H1 (cell line): ENCODE measurements at regions not wholly inside any gene's neighbourhood (a gene's known extent, or its start where the extent isn't known, plus 50 kb on each side); places are given as distances from the start of the nearest gene placed in this dataset.

ENCODE experiments used
- CTCF ChIA-PET: fragments of 300-600 bp; sonication (Branson Sonifier 250); formaldehyde crosslinking; loops from one replicate; lab custom pipeline; 2021; ENCODE audit not compliant: partially characterized antibody; lab: Charles Lee
- POLR2A ChIA-PET: fragments of 300-600 bp; sonication (Branson Sonifier 250); formaldehyde crosslinking; loops from one replicate; lab custom pipeline; 2021; ENCODE audit warnings: inconsistent platforms; ENCODE audit not compliant: partially characterized antibody; lab: Charles Lee
- DNase-seq, 2 experiments: peaks; one replicate each; pipeline versions ENCODE4 v3.0.0 to v3.0.0-alpha.2; 2010 to 2022; ENCODE audit warnings: low spot score in 2 of 2, low read depth in 1 of 2, mixed read lengths in 1 of 2
- FAIRE-seq: peaks from 2 replicates; lab custom pipeline; 2011; peaks lifted over from hg19 to GRCh38; lab: Jason Lieb, UNC
- H2AFZ ChIP-seq: 2 replicates; pipeline ENCODE4 v1.8.1; 2012; ENCODE audit warnings: low read length, inconsistent platforms
- H2AK5ac ChIP-seq: 2 replicates; pipeline ENCODE4 v1.6.1; 2013; ENCODE audit warnings: low read depth, low read length
- H2BK120ac ChIP-seq: replicated peaks from 2 replicates; pipeline ENCODE3; 2013; ENCODE audit warnings: low read depth, low read length, inconsistent platforms
- H2BK12ac ChIP-seq: 2 replicates; pipeline ENCODE4 v1.6.1; 2013; ENCODE audit warnings: low read depth, low read length
- H2BK15ac ChIP-seq: 2 replicates; pipeline ENCODE4 v1.6.1; 2013; ENCODE audit warnings: low read length
- H2BK20ac ChIP-seq: 2 replicates; pipeline ENCODE4 v1.6.1; 2013; ENCODE audit warnings: low read length
- H2BK5ac ChIP-seq: 2 replicates; pipeline ENCODE4 v1.6.1; 2013; ENCODE audit warnings: low read depth, low read length
- H3K14ac ChIP-seq: 2 replicates; pipeline ENCODE4 v1.6.1; 2013; ENCODE audit warnings: inconsistent platforms; ENCODE audit not compliant: insufficient read length
- H3K18ac ChIP-seq: 2 replicates; pipeline ENCODE4 v1.6.1; 2013; ENCODE audit warnings: low read length; ENCODE audit errors: extremely low read depth
- H3K23ac ChIP-seq: 2 replicates; pipeline ENCODE4 v1.6.1; 2013; ENCODE audit warnings: inconsistent platforms; ENCODE audit not compliant: insufficient read length
- H3K23me2 ChIP-seq: 2 replicates; pipeline ENCODE4 v1.6.1; 2013; ENCODE audit warnings: low read depth, low read length
- H3K27ac ChIP-seq: 2 replicates; pipeline ENCODE4 v1.6.1; 2011; ENCODE audit warnings: low read depth, low read length, inconsistent platforms
- H3K27me3 ChIP-seq, 4 experiments: replicated peaks in 1 of 4; 1 replicate in 1 of 4; 2 replicates in 3 of 4; pipeline versions ENCODE4 v1.6.1 to v1.8.1; 2011 to 2013; ENCODE audit warnings: low read length in 3 of 4, mild to moderate bottlenecking in 3 of 4, inconsistent platforms in 2 of 4, mixed read lengths in 2 of 4, moderate library complexity in 1 of 4; ENCODE audit not compliant: control insufficient read depth in 3 of 4, insufficient read depth in 3 of 4; ENCODE audit errors: extremely low read depth in 1 of 4
- H3K36me3 ChIP-seq, 4 experiments: 2 replicates each; pipeline versions ENCODE4 v1.6.1 to v1.8.1; 2011 to 2013; ENCODE audit warnings: mild to moderate bottlenecking in 4 of 4, low read length in 3 of 4, moderate library complexity in 2 of 4, control low read depth in 1 of 4, inconsistent platforms in 1 of 4; ENCODE audit not compliant: insufficient read depth in 4 of 4, control insufficient read depth in 2 of 4
- H3K4ac ChIP-seq: replicated peaks from 2 replicates; pipeline ENCODE3; 2013; ENCODE audit warnings: low read length, low read depth, mixed read lengths, inconsistent platforms; ENCODE audit not compliant: insufficient read length
- H3K4me1 ChIP-seq, 4 experiments: replicated peaks in 1 of 4; 1 replicate in 1 of 4; 2 replicates in 3 of 4; pipeline versions ENCODE4 v1.6.1 to v1.8.1; 2011 to 2013; ENCODE audit warnings: low read length in 3 of 4, inconsistent platforms in 2 of 4, mixed read lengths in 1 of 4; ENCODE audit not compliant: insufficient read depth in 4 of 4, control insufficient read depth in 3 of 4
- H3K4me2 ChIP-seq, 2 experiments: 2 replicates each; pipeline versions ENCODE4 v1.6.1 to v1.8.1; 2011 to 2013; ENCODE audit warnings: low read depth in 2 of 2, low read length in 2 of 2, control low read depth in 1 of 2, inconsistent platforms in 1 of 2, mild to moderate bottlenecking in 1 of 2; ENCODE audit not compliant: insufficient read depth in 1 of 2
- H3K4me3 ChIP-seq, 4 experiments: fragments of 200-600, 300-600 bp in 1 of 4; sonication (generic), shearing (Covaris generic), sonication (Bioruptor Twin) in 1 of 4; 2 replicates each; pipeline versions ENCODE4 v1.5.1 to v1.8.1; 2011 to 2016; ENCODE audit warnings: low read length in 4 of 4, low read depth in 3 of 4, control low read depth in 2 of 4, inconsistent platforms in 2 of 4, mild to moderate bottlenecking in 2 of 4, mixed read lengths in 1 of 4, moderate library complexity in 1 of 4; ENCODE audit not compliant: insufficient read depth in 2 of 4; ENCODE audit errors: extremely low read depth in 1 of 4
- H3K56ac ChIP-seq: replicated peaks from 2 replicates; pipeline ENCODE3; 2013; ENCODE audit warnings: low read depth, mild to moderate bottlenecking, mixed read lengths, low read length, inconsistent platforms; ENCODE audit not compliant: insufficient read length
- H3K79me1 ChIP-seq: 2 replicates; pipeline ENCODE4 v1.6.1; 2013; ENCODE audit warnings: low read depth, low read length, control low read depth
- H3K79me2 ChIP-seq, 2 experiments: 2 replicates each; pipeline versions ENCODE4 v1.6.1 to v1.8.1; 2012 to 2013; ENCODE audit warnings: low read length in 2 of 2, mild to moderate bottlenecking in 2 of 2, inconsistent platforms in 1 of 2; ENCODE audit not compliant: insufficient read depth in 2 of 2, control insufficient read depth in 1 of 2
- H3K9ac ChIP-seq, 4 experiments: replicated peaks in 1 of 4; 1 replicate in 1 of 4; 2 replicates in 3 of 4; pipeline versions ENCODE4 v1.6.1 to v1.8.1; 2011 to 2013; ENCODE audit warnings: low read depth in 3 of 4, low read length in 3 of 4, control low read depth in 2 of 4, mild to moderate bottlenecking in 2 of 4, moderate library complexity in 2 of 4, inconsistent platforms in 1 of 4; ENCODE audit errors: extremely low read depth in 1 of 4
- H3K9me3 ChIP-seq, 2 experiments: 2 replicates each; pipeline versions ENCODE4 v1.6.1 to v1.8.1; 2012 to 2013; ENCODE audit warnings: mild to moderate bottlenecking in 2 of 2, moderate library complexity in 2 of 2, control low read depth in 1 of 2, inconsistent platforms in 1 of 2, low read depth in 1 of 2, low read length in 1 of 2, mixed read lengths in 1 of 2; ENCODE audit not compliant: insufficient read depth in 2 of 2
- H4K20me1 ChIP-seq, 2 experiments: replicated peaks in 1 of 2; 2 replicates each; pipeline versions ENCODE3 to v1.8.1; 2011 to 2013; ENCODE audit warnings: inconsistent platforms in 2 of 2, low read length in 2 of 2, mild to moderate bottlenecking in 1 of 2; ENCODE audit not compliant: insufficient read depth in 2 of 2, control insufficient read depth in 1 of 2
- H4K5ac ChIP-seq: 2 replicates; pipeline ENCODE4 v1.6.1; 2013; ENCODE audit warnings: low read length, low read depth, mixed read lengths, inconsistent platforms; ENCODE audit not compliant: insufficient read length
- H4K8ac ChIP-seq: 2 replicates; pipeline ENCODE4 v1.8.0; 2013; ENCODE audit warnings: mild to moderate bottlenecking, moderate library complexity, low read length, inconsistent platforms; ENCODE audit not compliant: insufficient read depth; ENCODE audit errors: extremely low read depth
- H4K91ac ChIP-seq: replicated peaks from 2 replicates; pipeline ENCODE3; 2013; ENCODE audit warnings: low read length, mixed read lengths, inconsistent platforms; ENCODE audit not compliant: insufficient read length
- E2F6 ChIP-seq: IDR thresholded peaks from 2 replicates; pipeline ENCODE4 v1.6.1; 2012; ENCODE audit warnings: inconsistent platforms
- EGR1 ChIP-seq: IDR thresholded peaks from 2 replicates; pipeline ENCODE4 v1.6.1; 2011; ENCODE audit warnings: low read depth, low read length, borderline replicate concordance
- MAFK ChIP-seq: IDR thresholded peaks from 2 replicates; pipeline ENCODE4 v1.6.1; 2012; ENCODE audit warnings: low read depth, mild to moderate bottlenecking, improper control_type of control experiment, low read length
- POU5F1 ChIP-seq: IDR thresholded peaks from 2 replicates; pipeline ENCODE4 v1.6.1; 2011; ENCODE audit warnings: low read depth, mild to moderate bottlenecking, low read length, moderate library complexity
- SAP30 ChIP-seq: fragments of 300-600 bp; sonication (generic); IDR thresholded peaks from 2 replicates; pipeline ENCODE4 v1.7.1; 2012; ENCODE audit warnings: low read length, moderate library complexity, mild to moderate bottlenecking, inconsistent platforms; ENCODE audit not compliant: insufficient read depth, insufficient replicate concordance
- SIN3A ChIP-seq, 2 experiments: IDR thresholded peaks in 1 of 2; conservative IDR thresholded peaks in 1 of 2; 2 replicates each; pipeline ENCODE4 v1.6.1; 2011 to 2012; ENCODE audit warnings: low read length in 2 of 2, improper control_type of control experiment in 1 of 2, low read depth in 1 of 2, mild to moderate bottlenecking in 1 of 2
- SIRT6 ChIP-seq: IDR thresholded peaks from one replicate; pipeline ENCODE4 v1.7.1; 2012; ENCODE audit warnings: low read length, inconsistent platforms
- SP1 ChIP-seq: IDR thresholded peaks from 2 replicates; pipeline ENCODE4 v1.6.1; 2011; ENCODE audit warnings: low read depth, low read length
- SUZ12 ChIP-seq: fragments of 200-600 bp; sonication (generic); IDR thresholded peaks from 2 replicates; pipeline ENCODE4 v1.6.1; 2012; ENCODE audit warnings: mild to moderate bottlenecking, inconsistent platforms, low read length, moderate library complexity, mixed read lengths
- TAF1 ChIP-seq: IDR thresholded peaks from 2 replicates; pipeline ENCODE4 v1.6.1; 2011; ENCODE audit warnings: mild to moderate bottlenecking, low read depth, low read length
- TAF7 ChIP-seq: optimal IDR thresholded peaks from 2 replicates; pipeline ENCODE3; 2011; ENCODE audit warnings: low read depth, mild to moderate bottlenecking, inconsistent platforms, low read length, moderate library complexity, borderline replicate concordance
- WGBS, 2 experiments: shearing (Covaris generic) in 1 of 2; methylation state at CpG; one replicate each; pipeline versions ENCODE4 v1.1.6 to v1.1.7; 2013 to 2015; ENCODE audit warnings: low lambda C conversion rate in 2 of 2, mixed read lengths in 2 of 2, inconsistent platforms in 1 of 2, low coverage in 1 of 2, missing lambda C conversion rate in 1 of 2; ENCODE audit not compliant: insufficient replicate concordance in 2 of 2, insufficient coverage in 1 of 2, insufficient read length in 1 of 2; ENCODE audit errors: extremely low coverage in 1 of 2, missing lambda C conversion rate in 1 of 2; 5-methylcytosine and 5-hydroxymethylcytosine counted together

GRCh38 chrX:33726281-33727160, 405.6 kb downstream of the FAM47A start:
- H2BK20ac ChIP-seq, result no peak overlapping the region
- H4K8ac ChIP-seq, result no peak overlapping the region
- H2BK15ac ChIP-seq, result no peak overlapping the region
- H3K9me3 ChIP-seq, result no peaks in the 10 kb centered on the region
- H2BK120ac ChIP-seq, result no peak overlapping the region
- H3K4me1 ChIP-seq, result no peaks in the 10 kb centered on the region
- H4K5ac ChIP-seq, result no peak overlapping the region
- no peak overlapping the region for H2BK5ac ChIP-seq
- H2BK12ac ChIP-seq, result no peak overlapping the region
- H3K79me2 ChIP-seq, result no peaks in the 10 kb centered on the region
- no peak overlapping the region for H3K18ac ChIP-seq
- H3K27ac ChIP-seq, result no peak overlapping the region
- H3K27me3 ChIP-seq, result peaks cover 1 to 4% (median 3%) of the 10 kb centered on the region in 4 experiments; a peak in 4 of 7 replicates
- no peaks in the 10 kb centered on the region for H3K79me1 ChIP-seq
- peak overlapping the region; percentile 47 to 69 (median 56) for H3K4me3 ChIP-seq
- H3K4me2 ChIP-seq, result peak overlapping the region; percentile 82
- no peak overlapping the region for H3K14ac ChIP-seq
- H3K36me3 ChIP-seq, result no peaks in the 10 kb centered on the region
- H2AFZ ChIP-seq, result peak overlapping the region; percentile 88; the same call in 1 of the 2 replicates
- FAIRE-seq (no peak), DNase-seq (peak in 1 of 2 experiments; percentile 40)
- CTCF ChIA-PET, result no interaction called here
- POLR2A ChIA-PET, result no interaction called here
- H3K9ac ChIP-seq, result no peak overlapping the region
- H3K56ac ChIP-seq, result no peak overlapping the region
- H4K91ac ChIP-seq, result no peak overlapping the region
- no peaks in the 10 kb centered on the region for H4K20me1 ChIP-seq
- H3K23ac ChIP-seq, result no peak overlapping the region
- no peak overlapping the region for H3K4ac ChIP-seq
- peaks cover 4% of the 10 kb centered on the region; the same call in 1 of the 2 replicates for H3K23me2 ChIP-seq
- no peak overlapping the region for H2AK5ac ChIP-seq
- WGBS, 2 experiments, result 10% methylated on average over 29 of the region's 45 CpGs; no CpG with 5 or more reads in 1 of the 2 experiments
- TF ChIP-seq TAF1 (no peak), E2F6 (peak; percentile 42; the same call in 1 of the 2 replicates), TAF7 (no peak), EGR1 (no peak), SIRT6 (no peak), MAFK (no peak), SP1 (no peak), SAP30 (no peak), SIN3A (conservative IDR thresholded peaks at IDR 0.05 in 1 of 2, IDR thresholded peaks at IDR 0.05 in 1 of 2; ENCODE audit: low read depth in 1 of 2, low read length in 2 of 2) (no peak), POU5F1 (no peak), SUZ12 (no peak)
